RPMI8226 (cell line): ENCODE measurements at regions not wholly inside any gene's neighbourhood (a gene's known extent, or its start where the extent isn't known, plus 50 kb on each side); places are given as distances from the start of the nearest gene placed in this dataset.
A peak's percentile ranks its signal among the peaks of the same experiment; 100 is the strongest.
"Not testable (repeated sequence)": the region's sequence is repeated elsewhere in the genome, so short reads cannot be mapped to it uniquely, and the experiment has no call there.

Source experiments
- DNase-seq: peaks from one replicate; pipeline ENCODE4 v3.0.0-alpha.2; 2015

- no peak for DNase-seq
These were observed 69.7 kb downstream of the RPS6KA4 start for GRCh38 chr11:64428693-64429092.

- no peak for DNase-seq
These were observed 71.0 kb downstream of the RPS6KA4 start for GRCh38 chr11:64429970-64430369.

GRCh38 chr11:64430645-64431044, 71.7 kb downstream of the RPS6KA4 start:
- DNase-seq = no peak

GRCh38 chr11:64436000-64436399, 77.0 kb downstream of the RPS6KA4 start:
- peak; percentile 99 for DNase-seq

GRCh38 chr11:64437426-64437825, 78.5 kb downstream of the RPS6KA4 start:
- no peak for DNase-seq

GRCh38 chr11:64438986-64439771, 80.2 kb downstream of the RPS6KA4 start:
- no peak for DNase-seq

- DNase-seq = not testable (repeated sequence)
These were observed 81.0 kb downstream of the RPS6KA4 start for GRCh38 chr11:64439772-64440491.

GRCh38 chr11:64441127-64441526, 82.2 kb downstream of the RPS6KA4 start:
- DNase-seq = no peak

GRCh38 chr11:64443001-64443400, 84.0 kb downstream of the RPS6KA4 start:
- DNase-seq = no peak

- DNase-seq = peak; percentile 55
These were observed 86.0 kb downstream of the RPS6KA4 start for GRCh38 chr11:64444838-64445441.

GRCh38 chr11:64445651-64446050, 86.7 kb downstream of the RPS6KA4 start:
- DNase-seq = peak; percentile 81

GRCh38 chr11:64447831-64448598, 89.1 kb downstream of the RPS6KA4 start:
- peak; percentile 95 for DNase-seq

- DNase-seq = peak; percentile 93
These were observed 89.8 kb downstream of the RPS6KA4 start for GRCh38 chr11:64448599-64449380.

- peak; percentile 87 for DNase-seq
These were observed 90.6 kb downstream of the RPS6KA4 start for GRCh38 chr11:64449381-64450167.

- no peak for DNase-seq
These were observed 91.2 kb downstream of the RPS6KA4 start for GRCh38 chr11:64450168-64450560.

GRCh38 chr11:64451856-64452255, 92.9 kb downstream of the RPS6KA4 start:
- DNase-seq = no peak

GRCh38 chr11:64453466-64453865, 94.5 kb downstream of the RPS6KA4 start:
- no peak for DNase-seq

- DNase-seq = no peak
These were observed 96.7 kb downstream of the RPS6KA4 start for GRCh38 chr11:64455456-64456261.

- DNase-seq = no peak
These were observed 97.8 kb downstream of the RPS6KA4 start for GRCh38 chr11:64456509-64457320.
